ENCODE measurements at regions not wholly inside any gene's neighbourhood (a gene's known extent, or its start where the extent isn't known, plus 50 kb on each side); places are given as distances from the start of the nearest gene placed in this dataset.

DNA sequence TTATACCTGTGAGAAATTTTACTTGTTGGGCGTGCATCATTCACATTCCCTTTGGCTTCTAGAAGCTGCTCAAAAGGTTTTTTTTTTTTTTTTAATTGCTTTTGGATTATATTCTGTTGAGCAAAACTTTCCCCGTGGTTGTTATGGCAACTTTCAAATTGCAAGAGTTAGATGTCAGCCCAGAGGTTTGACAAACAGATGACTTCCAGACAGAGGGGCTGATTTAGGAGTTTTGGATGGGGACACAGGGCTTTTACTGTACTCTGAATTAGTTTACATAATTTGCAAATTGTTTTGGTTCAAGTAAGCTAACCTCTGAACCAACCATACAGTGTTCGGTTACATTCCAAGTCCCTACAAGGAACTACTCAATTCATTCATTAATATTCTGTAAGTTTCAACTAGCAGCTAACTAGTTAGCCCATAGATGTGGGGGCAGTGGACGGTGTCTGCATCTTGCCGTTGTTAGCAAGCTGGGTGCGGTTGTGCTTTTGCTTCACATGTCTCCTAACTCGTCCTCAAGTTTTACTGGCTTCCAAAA, 66.4 kb upstream of the JAZF1 start:
- TF ChIP-seq, protein P1, sequence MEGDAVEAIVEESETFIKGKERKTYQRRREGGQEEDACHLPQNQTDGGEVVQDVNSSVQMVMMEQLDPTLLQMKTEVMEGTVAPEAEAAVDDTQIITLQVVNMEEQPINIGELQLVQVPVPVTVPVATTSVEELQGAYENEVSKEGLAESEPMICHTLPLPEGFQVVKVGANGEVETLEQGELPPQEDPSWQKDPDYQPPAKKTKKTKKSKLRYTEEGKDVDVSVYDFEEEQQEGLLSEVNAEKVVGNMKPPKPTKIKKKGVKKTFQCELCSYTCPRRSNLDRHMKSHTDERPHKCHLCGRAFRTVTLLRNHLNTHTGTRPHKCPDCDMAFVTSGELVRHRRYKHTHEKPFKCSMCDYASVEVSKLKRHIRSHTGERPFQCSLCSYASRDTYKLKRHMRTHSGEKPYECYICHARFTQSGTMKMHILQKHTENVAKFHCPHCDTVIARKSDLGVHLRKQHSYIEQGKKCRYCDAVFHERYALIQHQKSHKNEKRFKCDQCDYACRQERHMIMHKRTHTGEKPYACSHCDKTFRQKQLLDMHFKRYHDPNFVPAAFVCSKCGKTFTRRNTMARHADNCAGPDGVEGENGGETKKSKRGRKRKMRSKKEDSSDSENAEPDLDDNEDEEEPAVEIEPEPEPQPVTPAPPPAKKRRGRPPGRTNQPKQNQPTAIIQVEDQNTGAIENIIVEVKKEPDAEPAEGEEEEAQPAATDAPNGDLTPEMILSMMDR (IDR thresholded peaks at IDR 0.05; ENCODE audit: low read depth, low read length), result no peak

DNA sequence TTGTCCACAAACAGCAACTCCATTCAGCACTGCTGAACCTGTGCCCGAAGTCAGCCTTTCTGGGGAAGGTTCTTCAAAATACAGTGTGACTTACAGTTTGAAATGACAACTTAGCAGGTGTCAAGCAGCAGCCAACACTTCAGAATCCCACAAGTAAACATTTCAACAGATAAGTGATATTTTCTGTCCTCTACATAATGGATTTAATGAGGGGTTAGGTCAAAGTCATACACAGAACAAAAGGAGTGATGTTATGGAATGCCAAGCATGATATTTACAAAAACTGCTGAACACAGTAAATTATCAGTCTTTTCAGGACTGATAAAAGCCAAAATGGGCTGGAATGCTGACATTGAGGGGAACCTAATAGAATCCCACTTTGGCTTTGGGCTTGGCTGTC, 77.6 kb upstream of the JAZF1 start:
- TF ChIP-seq, protein P1 (IDR thresholded peaks at IDR 0.05; ENCODE audit: low read depth, low read length), result no peak
- H3K4me3 ChIP-seq (ENCODE audit: low read depth, low read length), result no peak overlapping the region

More for the DNA sequence above, 66.4 kb upstream of the JAZF1 start:
- no peak overlapping the region for H3K4me3 ChIP-seq (ENCODE audit: low read depth, low read length)

DNA sequence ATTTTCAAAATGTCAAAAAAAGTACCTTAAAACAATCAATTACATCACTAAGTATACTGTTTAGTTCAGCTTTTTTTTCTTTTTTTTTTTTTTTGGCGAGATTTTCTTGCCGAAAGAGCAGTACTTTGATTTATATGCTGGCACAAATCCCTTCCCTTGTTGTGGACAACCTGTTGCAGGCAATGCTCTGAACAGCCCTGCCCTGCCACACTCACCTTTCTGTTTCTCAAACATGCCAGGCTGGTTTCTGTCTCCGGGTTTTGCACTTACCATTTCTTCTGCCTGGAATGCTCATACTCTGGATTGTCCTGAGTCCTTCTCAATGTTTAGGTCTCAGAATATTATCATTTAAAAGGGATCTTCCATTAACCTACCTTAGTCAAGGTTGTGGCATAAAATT, 80.4 kb upstream of the JAZF1 start:
- TF ChIP-seq, protein P1 (IDR thresholded peaks at IDR 0.05; ENCODE audit: low read depth, low read length), result no peak
- no peak overlapping the region for H3K4me3 ChIP-seq (ENCODE audit: low read depth, low read length)

DNA sequence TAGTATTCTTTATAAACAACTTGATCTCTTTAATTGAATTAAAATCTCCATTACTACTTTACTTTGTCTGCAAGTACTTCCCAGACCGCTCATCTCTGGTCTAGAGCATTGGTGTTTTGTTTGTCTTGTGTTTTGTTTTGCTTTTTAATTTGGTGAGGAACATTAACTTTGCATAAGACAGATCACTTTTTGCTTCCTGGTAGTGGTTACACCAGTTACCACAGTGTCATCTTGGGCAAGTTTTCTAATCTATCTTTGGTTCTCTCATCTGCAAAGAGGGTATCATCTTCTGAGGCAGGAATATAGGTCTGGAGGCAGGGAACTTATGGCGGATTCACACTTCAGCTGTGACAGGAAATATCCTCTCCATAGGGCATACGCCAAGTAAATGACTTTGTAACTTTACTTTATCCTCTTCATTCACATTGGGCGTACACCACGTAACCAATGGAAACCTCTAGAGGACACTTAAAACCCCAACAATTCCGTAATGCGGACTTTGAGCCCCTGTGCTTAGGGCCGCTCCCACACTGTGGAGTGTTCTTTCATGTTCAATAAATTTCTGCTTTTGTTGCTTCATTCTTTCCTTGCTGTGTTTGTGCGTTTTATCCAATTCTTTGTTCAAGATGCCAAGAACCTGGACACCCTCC, 83.2 kb upstream of the JAZF1 start:
- no peak overlapping the region for H3K4me3 ChIP-seq (ENCODE audit: low read depth, low read length)
- TF ChIP-seq, protein P1 (IDR thresholded peaks at IDR 0.05; ENCODE audit: low read depth, low read length), result no peak

DNA sequence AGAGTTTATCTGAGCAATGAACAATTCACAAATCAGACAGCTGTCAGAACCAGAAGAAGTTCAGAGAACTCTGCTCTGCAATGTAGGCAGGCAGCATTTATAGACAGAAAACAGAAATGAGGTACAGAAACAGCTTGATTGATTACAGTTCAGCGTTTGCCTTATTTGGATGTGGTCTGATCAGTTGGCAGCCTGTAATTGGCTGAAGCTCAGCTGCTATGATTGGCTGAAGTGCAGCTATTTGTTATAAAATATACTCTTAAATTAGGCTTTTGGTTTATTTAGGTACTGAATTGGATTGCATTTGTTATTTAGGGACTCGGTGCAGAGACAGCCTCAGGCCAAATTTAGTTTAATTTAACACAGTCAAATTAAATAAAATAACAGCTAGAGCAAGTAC, 85.8 kb upstream of the JAZF1 start:
- TF ChIP-seq, protein P1 (IDR thresholded peaks at IDR 0.05; ENCODE audit: low read depth, low read length), result no peak
- no peak overlapping the region for H3K4me3 ChIP-seq (ENCODE audit: low read depth, low read length)

DNA sequence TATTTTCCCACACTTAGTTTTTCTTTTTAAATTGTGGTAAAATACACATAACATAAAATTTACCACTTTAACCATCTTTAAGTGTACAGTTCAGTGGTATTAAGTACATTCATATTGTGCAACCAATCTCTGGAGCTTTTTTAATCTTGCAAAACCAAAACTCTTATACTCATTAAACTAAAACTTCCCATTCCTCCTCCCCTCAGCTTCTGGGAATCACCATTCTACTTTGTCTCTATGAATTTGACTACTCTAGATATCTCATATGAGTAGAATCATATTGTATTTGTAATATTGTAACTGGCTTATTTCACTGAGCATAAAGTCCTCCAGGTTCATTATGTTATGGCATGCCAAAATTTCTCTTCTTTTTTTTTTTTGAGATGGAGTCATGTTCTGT, 86.4 kb upstream of the JAZF1 start:
- TF ChIP-seq, protein P1 (IDR thresholded peaks at IDR 0.05; ENCODE audit: low read depth, low read length), result no peak
- H3K4me3 ChIP-seq (ENCODE audit: low read depth, low read length), result no peak overlapping the region

DNA sequence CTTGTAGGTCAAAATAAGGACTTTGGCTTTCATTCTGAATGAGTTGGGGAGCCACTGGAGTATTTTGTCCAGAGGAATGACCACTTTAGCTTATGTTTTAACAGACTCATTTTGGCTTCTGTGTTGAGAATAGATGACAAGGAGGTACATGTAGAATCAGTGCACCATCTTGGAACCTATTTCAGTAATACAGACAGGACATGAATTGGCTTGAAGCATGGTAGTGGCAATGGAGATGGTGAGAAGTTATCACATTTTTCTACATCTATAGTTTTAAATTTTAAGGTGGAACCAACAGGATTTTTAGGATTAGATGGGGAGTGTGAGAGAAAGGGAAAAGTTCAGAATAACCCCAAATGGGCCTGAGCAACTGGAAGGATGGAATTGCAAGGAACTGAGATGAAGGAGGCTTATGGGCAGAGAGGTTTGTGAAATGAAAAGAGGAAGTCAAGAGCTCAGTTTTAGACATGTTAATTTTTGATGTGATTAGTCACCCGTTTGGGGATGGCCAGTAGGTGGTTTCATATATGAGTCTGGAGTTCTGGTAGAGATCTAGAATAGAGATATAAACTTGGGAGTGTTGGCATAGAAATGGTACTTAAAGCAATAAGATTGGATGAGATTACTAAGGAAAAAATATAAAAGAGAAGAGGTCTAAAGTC, 89.2 kb upstream of the JAZF1 start:
- H3K4me3 ChIP-seq (ENCODE audit: low read depth, low read length), result no peak overlapping the region
- TF ChIP-seq, protein P1 (IDR thresholded peaks at IDR 0.05; ENCODE audit: low read depth, low read length), result no peak

Measured in WI38 (cell line).